Stimulated activated effector memory CD8-positive, alpha-beta T cell treated with anti-CD3 and anti-CD28 coated beads, Interleukin-12 subunit alpha, Interleukin-12 subunit beta, amount 100 ng/mL, for 72 hours (primary cell): ENCODE measurements at regions not wholly inside any gene's neighbourhood (a gene's known extent, or its start where the extent isn't known, plus 50 kb on each side); places are given as distances from the start of the nearest gene placed in this dataset.
A peak's percentile ranks its signal among the peaks of the same experiment; 100 is the strongest.

Experiments used
- ATAC-seq: fragments of 150-1000 bp; cut with Tn5 transposase; 2 replicates; pipeline ENCODE4 v1.10.0; 2021
- DNase-seq, 2 donors: peaks; one replicate each; pipeline ENCODE4 v3.0.0; 2021 to 2022; ENCODE audit warnings: low spot score in 2 of 2
- H3K27ac Mint-ChIP-seq: one replicate; pipeline ENCODE4 v1.8.0; 2022; ENCODE audit warnings: mild to moderate bottlenecking, mixed read lengths
- H3K36me3 Mint-ChIP-seq: one replicate; pipeline ENCODE4 v1.8.0; 2022; ENCODE audit warnings: mild to moderate bottlenecking, mixed read lengths
- H3K4me1 Mint-ChIP-seq: one replicate; pipeline ENCODE4 v1.8.0; 2022; ENCODE audit warnings: mixed read lengths
- H3K4me3 Mint-ChIP-seq: one replicate; pipeline ENCODE4 v1.8.0; 2022; ENCODE audit warnings: mild to moderate bottlenecking, mixed read lengths
- H3K9me3 Mint-ChIP-seq: one replicate; pipeline ENCODE4 v1.8.0; 2022; ENCODE audit warnings: mixed read lengths

GRCh38 chr2:121875585-121876185, 120.2 kb downstream of the TSN start:
- H3K4me1 Mint-ChIP-seq, result no peaks in the 10 kb centered on the region
- no peaks in the 10 kb centered on the region for H3K9me3 Mint-ChIP-seq
- no peaks in the 10 kb centered on the region for H3K36me3 Mint-ChIP-seq
- no peak overlapping the region for H3K27ac Mint-ChIP-seq
- ATAC-seq (no peak), DNase-seq (no peak)
- no peak overlapping the region for H3K4me3 Mint-ChIP-seq

- ATAC-seq (no peak), DNase-seq (no peak)
- Mint-ChIP-seq H3K4me3 (no peak overlapping the region), H3K36me3 (no peaks in the 10 kb centered on the region), H3K9me3 (no peaks in the 10 kb centered on the region), H3K4me1 (no peaks in the 10 kb centered on the region), H3K27ac (no peak overlapping the region)
Observed at GRCh38 chr2:121877366-121877765, 121.9 kb downstream of the TSN start.

- H3K36me3 Mint-ChIP-seq, result no peaks in the 10 kb centered on the region
- no peak for ATAC-seq
- H3K9me3 Mint-ChIP-seq, result no peaks in the 10 kb centered on the region
- H3K4me1 Mint-ChIP-seq, result no peaks in the 10 kb centered on the region
- no peak overlapping the region for H3K27ac Mint-ChIP-seq
- no peak for DNase-seq
- no peak overlapping the region for H3K4me3 Mint-ChIP-seq
Observed at GRCh38 chr2:121880283-121880682, 124.8 kb downstream of the TSN start.

- no peaks in the 10 kb centered on the region for H3K36me3 Mint-ChIP-seq
- ATAC-seq, result no peak
- H3K4me1 Mint-ChIP-seq, result no peaks in the 10 kb centered on the region
- no peak overlapping the region for H3K4me3 Mint-ChIP-seq
- H3K9me3 Mint-ChIP-seq, result no peaks in the 10 kb centered on the region
- no peak for DNase-seq
- no peak overlapping the region for H3K27ac Mint-ChIP-seq
Observed at GRCh38 chr2:121881038-121881437, 125.6 kb downstream of the TSN start.

- DNase-seq (no peak), ATAC-seq (no peak)
- Mint-ChIP-seq H3K27ac (no peak overlapping the region), H3K36me3 (no peaks in the 10 kb centered on the region), H3K4me3 (no peak overlapping the region), H3K4me1 (no peaks in the 10 kb centered on the region), H3K9me3 (no peaks in the 10 kb centered on the region)
Observed at GRCh38 chr2:121881950-121882349, 126.5 kb downstream of the TSN start.

DNA sequence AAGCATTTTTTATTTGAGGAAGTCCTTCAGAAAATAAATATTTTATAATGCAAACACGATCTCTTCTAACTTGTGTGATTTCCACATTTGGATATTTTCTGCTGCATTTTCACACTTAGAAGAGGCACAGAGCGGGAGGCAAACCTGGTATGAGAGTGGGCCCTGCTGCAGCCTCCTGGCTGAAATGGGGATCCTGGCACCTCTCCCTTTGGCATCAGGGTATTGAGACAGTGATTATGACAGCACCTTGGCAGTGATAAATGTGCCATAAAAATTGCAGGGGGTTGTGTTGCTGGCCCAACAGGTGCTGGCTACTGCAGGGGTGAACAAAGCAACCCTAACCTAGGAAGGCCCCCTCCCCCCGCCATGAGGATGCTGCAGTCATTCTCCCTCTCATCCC, 128.6 kb downstream of the TSN start:
- DNase-seq (no peak), ATAC-seq (no peak)
- Mint-ChIP-seq H3K4me3 (no peak overlapping the region), H3K4me1 (no peaks in the 10 kb centered on the region), H3K36me3 (no peaks in the 10 kb centered on the region), H3K9me3 (no peaks in the 10 kb centered on the region), H3K27ac (no peak overlapping the region)

DNA sequence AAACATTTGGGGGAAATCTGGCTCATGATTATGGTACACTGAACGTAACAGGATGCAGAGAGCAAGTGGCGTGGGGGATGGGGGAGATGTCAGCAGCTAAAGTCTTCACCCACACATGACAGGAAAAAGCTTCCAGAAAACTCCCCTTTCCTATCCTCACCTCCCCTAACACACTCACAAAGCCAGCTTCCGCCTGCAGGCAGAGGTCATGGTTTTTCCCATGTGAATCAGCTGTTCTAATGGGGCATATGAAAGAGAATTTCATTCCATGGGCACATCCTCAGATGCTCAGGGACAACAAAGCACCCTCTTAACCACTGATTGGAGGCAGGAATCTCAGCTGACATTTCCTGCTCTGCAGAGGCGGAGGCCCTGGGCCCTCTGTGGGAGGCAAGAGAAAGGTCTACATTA, 129.1 kb downstream of the TSN start:
- Mint-ChIP-seq H3K27ac (no peak overlapping the region), H3K4me3 (no peak overlapping the region), H3K9me3 (no peaks in the 10 kb centered on the region), H3K36me3 (no peaks in the 10 kb centered on the region), H3K4me1 (no peaks in the 10 kb centered on the region)
- ATAC-seq (no peak), DNase-seq (no peak)

DNA sequence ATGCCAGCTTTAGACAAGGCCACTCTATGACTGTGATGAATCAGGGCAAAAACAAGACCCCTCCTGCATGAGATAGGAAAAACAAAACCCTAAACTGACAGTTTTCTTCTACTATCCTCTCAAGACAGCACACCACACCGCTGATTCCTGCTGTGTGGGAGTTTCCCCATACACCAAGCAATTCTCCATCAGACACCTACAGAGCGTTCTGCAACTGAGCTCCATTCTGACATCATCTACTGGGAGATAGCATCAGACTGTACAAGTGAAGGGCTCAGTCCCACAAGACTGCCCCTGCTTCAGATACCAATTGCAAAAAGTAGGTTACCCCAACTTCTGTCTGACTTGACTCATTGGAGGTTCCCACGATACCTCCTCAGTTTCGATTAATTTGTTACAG, 130.6 kb downstream of the TSN start:
- Mint-ChIP-seq H3K27ac (no peak overlapping the region), H3K9me3 (no peaks in the 10 kb centered on the region), H3K36me3 (no peaks in the 10 kb centered on the region), H3K4me3 (no peak overlapping the region), H3K4me1 (no peaks in the 10 kb centered on the region)
- DNase-seq, result no peak
- peak; percentile 7 for ATAC-seq

DNA sequence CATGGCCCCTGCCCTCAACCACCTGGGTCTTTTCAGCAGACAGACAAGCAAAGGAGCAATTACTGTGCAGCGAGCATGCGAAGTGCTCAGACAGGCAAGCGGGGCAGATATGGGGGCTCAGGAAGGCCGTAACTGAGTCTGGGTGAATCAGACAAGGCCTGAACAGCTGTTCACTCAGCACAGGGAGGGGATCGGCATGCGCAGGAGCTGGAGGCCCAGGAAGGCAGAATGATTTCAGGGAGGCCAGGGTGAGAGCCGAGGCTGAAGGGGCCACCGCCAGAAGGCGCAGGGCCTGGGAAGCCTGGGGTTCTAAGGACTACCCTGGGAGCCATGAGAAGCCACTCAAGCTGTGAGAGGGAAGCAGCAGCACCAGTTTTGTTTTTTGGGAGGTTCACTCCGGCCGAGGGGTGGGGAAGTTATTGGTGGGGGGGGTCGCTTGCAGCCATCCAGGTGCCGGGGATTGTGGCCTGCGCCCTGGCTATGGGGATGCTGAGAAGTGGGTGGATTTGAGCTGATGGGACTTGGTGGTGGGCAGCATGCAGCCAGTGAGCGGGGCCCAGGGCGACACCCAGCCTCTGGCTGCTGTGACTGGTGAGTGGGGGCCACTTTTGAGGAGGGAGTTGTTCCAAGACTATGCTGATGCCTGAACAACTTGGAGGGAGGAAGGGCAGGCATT, 132.2 kb downstream of the TSN start:
- no peak for DNase-seq
- Mint-ChIP-seq H3K9me3 (no peaks in the 10 kb centered on the region), H3K4me3 (no peak overlapping the region), H3K4me1 (no peaks in the 10 kb centered on the region), H3K36me3 (no peaks in the 10 kb centered on the region), H3K27ac (no peak overlapping the region)
- peak; percentile 5 for ATAC-seq

GRCh38 chr2:121888189-121888557, 132.7 kb downstream of the TSN start:
- Mint-ChIP-seq H3K27ac (no peak overlapping the region), H3K36me3 (no peaks in the 10 kb centered on the region), H3K4me1 (no peaks in the 10 kb centered on the region), H3K9me3 (no peaks in the 10 kb centered on the region), H3K4me3 (no peak overlapping the region)
- DNase-seq, result no peak
- ATAC-seq, result peak; percentile 43

GRCh38 chr2:121890041-121890440, 134.6 kb downstream of the TSN start:
- DNase-seq (no peak), ATAC-seq (no peak)
- no peak overlapping the region for H3K27ac Mint-ChIP-seq
- H3K9me3 Mint-ChIP-seq, result no peaks in the 10 kb centered on the region
- H3K36me3 Mint-ChIP-seq, result no peaks in the 10 kb centered on the region
- no peaks in the 10 kb centered on the region for H3K4me1 Mint-ChIP-seq
- H3K4me3 Mint-ChIP-seq, result no peak overlapping the region

- DNase-seq (no peak), ATAC-seq (no peak)
- H3K27ac Mint-ChIP-seq, result peak overlapping the region; percentile 9
- H3K4me3 Mint-ChIP-seq, result no peak overlapping the region
- H3K9me3 Mint-ChIP-seq, result no peaks in the 10 kb centered on the region
- H3K4me1 Mint-ChIP-seq, result no peaks in the 10 kb centered on the region
- no peaks in the 10 kb centered on the region for H3K36me3 Mint-ChIP-seq
Observed at GRCh38 chr2:121895723-121896571, 140.5 kb downstream of the TSN start.

- DNase-seq, result no peak
- no peaks in the 10 kb centered on the region for H3K4me1 Mint-ChIP-seq
- H3K27ac Mint-ChIP-seq, result no peak overlapping the region
- no peaks in the 10 kb centered on the region for H3K36me3 Mint-ChIP-seq
- peak; percentile 20 for ATAC-seq
- no peaks in the 10 kb centered on the region for H3K9me3 Mint-ChIP-seq
- no peak overlapping the region for H3K4me3 Mint-ChIP-seq
Observed at GRCh38 chr2:121897335-121897970, 142.0 kb downstream of the TSN start.

- DNase-seq (no peak), ATAC-seq (no peak)
- Mint-ChIP-seq H3K27ac (no peak overlapping the region), H3K4me1 (no peaks in the 10 kb centered on the region), H3K4me3 (no peak overlapping the region), H3K36me3 (no peaks in the 10 kb centered on the region), H3K9me3 (no peaks in the 10 kb centered on the region)
Observed at GRCh38 chr2:121898483-121898882, 143.0 kb downstream of the TSN start.

DNA sequence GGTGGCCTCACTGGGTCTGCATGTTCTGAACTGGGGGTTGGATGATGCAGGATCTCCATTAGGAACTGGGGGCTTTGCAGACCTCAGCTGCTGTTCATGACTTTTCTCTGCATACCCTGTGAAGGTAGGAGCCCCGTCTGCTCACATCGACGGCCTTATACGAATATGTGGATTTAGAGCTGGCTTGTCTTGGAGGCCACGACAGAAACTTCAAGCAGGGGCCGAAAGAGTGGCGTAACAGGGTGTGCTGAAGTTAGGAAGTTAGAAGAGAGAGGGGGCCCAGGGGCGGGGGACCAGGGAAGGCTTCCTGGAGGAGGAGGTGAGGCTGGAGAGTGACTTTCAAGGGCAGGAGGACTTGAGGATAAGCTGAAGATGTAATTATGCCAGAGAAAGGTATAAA, 144.9 kb downstream of the TSN start:
- DNase-seq (no peak), ATAC-seq (no peak)
- no peaks in the 10 kb centered on the region for H3K36me3 Mint-ChIP-seq
- no peak overlapping the region for H3K27ac Mint-ChIP-seq
- no peaks in the 10 kb centered on the region for H3K4me1 Mint-ChIP-seq
- H3K4me3 Mint-ChIP-seq, result no peak overlapping the region
- H3K9me3 Mint-ChIP-seq, result no peaks in the 10 kb centered on the region
